ENCODE measurements at regions not wholly inside any gene's neighbourhood (a gene's known extent, or its start where the extent isn't known, plus 50 kb on each side); places are given as distances from the start of the nearest gene placed in this dataset.
A peak's percentile ranks its signal among the peaks of the same experiment; 100 is the strongest.

- intact Hi-C loops (cut with DNase I), result loop anchor here in 2 of 10 donors (10.0 kb wide), 2 partner anchors 93 to 193 kb away; a partner anchor contains a TSS
- Histone ChIP-seq H3K4me1 (peaks cover 0 to 14% (median 0%) of the 10 kb centered on the region in 12 donors), H3K4me3 (peak overlapping the region; percentile 9 to 81 (median 66)), H3K9me3 (peaks cover 0 to 3% (median 0%) of the 10 kb centered on the region in 12 donors), H3K27ac (peak overlapping the region in 11 of 12 donors; percentile 9 to 77 (median 65)), H3K36me3 (no peaks in the 10 kb centered on the region), H3K27me3 (no peaks in the 10 kb centered on the region)
- DNase-seq, result no peak
- peak in 2 of 4 donors; percentile 55 to 56 for ATAC-seq
- WGBS, 4 donors, result 3 to 38% (median 19%) methylated on average over 6 of the region's 6 CpGs
- TF ChIP-seq CTCF (IDR thresholded peaks at IDR 0.05), result no peak
These were observed 210.3 kb upstream of the SPIN4 start for GRCh38 chrX:63561425-63561824.

GRCh38 chrX:63560601-63561218, 209.6 kb upstream of the SPIN4 start:
- no peaks in the 10 kb centered on the region for H3K36me3 ChIP-seq
- DNase-seq (peak; percentile 37 to 61 (median 57)), ATAC-seq (peak; percentile 91 to 99 (median 98))
- H3K27ac ChIP-seq, result peak overlapping the region in 11 of 12 donors; percentile 9 to 77 (median 65)
- H3K4me3 ChIP-seq, result peak overlapping the region; percentile 9 to 81 (median 66)
- H3K9me3 ChIP-seq, result no peaks in the 10 kb centered on the region
- 0 to 23% (median 11%) methylated on average over 20 of the region's 20 CpGs for WGBS, 4 donors
- TF ChIP-seq POLR2A (IDR thresholded peaks at IDR 0.05) (no peak), CTCF (IDR thresholded peaks at IDR 0.05) (no peak)
- no peaks in the 10 kb centered on the region for H3K27me3 ChIP-seq
- H3K4me1 ChIP-seq, result peaks cover 0 to 14% (median 0%) of the 10 kb centered on the region in 12 donors
- intact Hi-C loops (cut with DNase I), result loop anchor here in 2 of 10 donors (10.0 kb wide), 2 partner anchors 94 to 194 kb away; a partner anchor contains a TSS

- Histone ChIP-seq H3K4me1 (no peaks in the 10 kb centered on the region), H3K4me3 (no peak overlapping the region), H3K36me3 (no peaks in the 10 kb centered on the region), H3K27ac (no peak overlapping the region), H3K9me3 (peaks cover 0 to 27% (median 8%) of the 10 kb centered on the region in 12 donors), H3K27me3 (no peaks in the 10 kb centered on the region)
- intact Hi-C loops (cut with DNase I), result no loop called here
- ATAC-seq (no peak), DNase-seq (no peak)
- TF ChIP-seq CTCF (IDR thresholded peaks at IDR 0.05) (no peak), POLR2A (IDR thresholded peaks at IDR 0.05) (no peak)
- WGBS, 4 donors, result 76 to 95% (median 81%) methylated on average over 3 of the region's 3 CpGs
These were observed 200.7 kb upstream of the SPIN4 start for GRCh38 chrX:63551856-63552255.

- 77 to 97% (median 90%) methylated on average over 1 of the region's 1 CpG for WGBS, 4 donors
- no peak for ATAC-seq
- TF ChIP-seq CTCF (IDR thresholded peaks at IDR 0.05) (no peak), POLR2A (IDR thresholded peaks at IDR 0.05) (no peak)
- Histone ChIP-seq H3K27ac (no peak overlapping the region), H3K9me3 (peaks cover 0 to 35% (median 4%) of the 10 kb centered on the region in 12 donors), H3K4me1 (no peaks in the 10 kb centered on the region), H3K4me3 (no peak overlapping the region), H3K27me3 (peaks cover 0 to 6% (median 0%) of the 10 kb centered on the region in 9 donors), H3K36me3 (peaks cover 0 to 5% (median 0%) of the 10 kb centered on the region in 9 donors)
- no peak for DNase-seq
- intact Hi-C loops (cut with DNase I), result no loop called here
These were observed 179.5 kb upstream of the SPIN4 start for GRCh38 chrX:63530654-63531053.
